A673 (cell line): ENCODE measurements at regions not wholly inside any gene's neighbourhood (a gene's known extent, or its start where the extent isn't known, plus 50 kb on each side); places are given as distances from the start of the nearest gene placed in this dataset.
A peak's percentile ranks its signal among the peaks of the same experiment; 100 is the strongest.

Experiments used
- BruUV-seq: library from RNA; stranded (reverse); fragments of 400-500 nt; replicated peaks from 2 replicates; lab custom pipeline; 2021; lab: Mats Ljungman, UMichigan
- CTCF ChIA-PET: fragments of 300-600 bp; sonication (Branson Sonifier 250); formaldehyde crosslinking; loops from one replicate; lab custom pipeline; 2022; ENCODE audit warnings: antibody characterized with exemption; lab: Charles Lee
- POLR2A ChIA-PET: fragments of 300-600 bp; sonication (Branson Sonifier 250); formaldehyde crosslinking; loops from one replicate; lab custom pipeline; 2022; ENCODE audit warnings: antibody characterized with exemption; ENCODE audit not compliant: low non-redundant PET; lab: Charles Lee
- DNase-seq: peaks from one replicate; pipeline ENCODE4 v3.0.0-alpha.2; 2015; ENCODE audit warnings: low spot score
- H3K27ac ChIP-seq: fragments of 200-600 bp; sonication (generic); 2 replicates; pipeline ENCODE4 v1.5.1; 2016; ENCODE audit warnings: mixed run types, low read depth, mild to moderate bottlenecking, mixed read lengths, antibody characterized with exemption, low read length; ENCODE audit not compliant: poor library complexity, severe bottlenecking
- H3K27me3 ChIP-seq: fragments of 200-600 bp; sonication (generic); replicated peaks from 2 replicates; pipeline ENCODE4 v1.6.1; 2017; ENCODE audit warnings: mixed run types, low read depth, mild to moderate bottlenecking, mixed read lengths, antibody characterized with exemption, low read length; ENCODE audit not compliant: insufficient read depth, poor library complexity
- H3K36me3 ChIP-seq: fragments of 200-600 bp; sonication (generic); 2 replicates; pipeline ENCODE4 v1.6.1; 2016; ENCODE audit warnings: mixed run types, mild to moderate bottlenecking, mixed read lengths, antibody characterized with exemption, low read length; ENCODE audit not compliant: insufficient read depth, poor library complexity, severe bottlenecking
- H3K4me1 ChIP-seq: fragments of 200-600 bp; sonication (generic); 2 replicates; pipeline ENCODE4 v1.6.1; 2017; ENCODE audit warnings: mixed run types, mild to moderate bottlenecking, mixed read lengths, antibody characterized with exemption, low read length; ENCODE audit not compliant: insufficient read depth, poor library complexity, severe bottlenecking
- H3K4me3 ChIP-seq: fragments of 200-600 bp; sonication (generic); 2 replicates; pipeline ENCODE4 v1.5.1; 2016; ENCODE audit warnings: low read depth, mixed run types, mild to moderate bottlenecking, mixed read lengths, low read length; ENCODE audit not compliant: poor library complexity, severe bottlenecking
- H3K9me3 ChIP-seq: fragments of 200-600 bp; sonication (generic); 2 replicates; pipeline ENCODE4 v1.6.1; 2016; ENCODE audit warnings: mixed run types, low read depth, mild to moderate bottlenecking, mixed read lengths, antibody characterized with exemption, low read length; ENCODE audit not compliant: poor library complexity, severe bottlenecking
- EZH2 ChIP-seq: fragments of 200-600 bp; sonication (generic); IDR thresholded peaks from 2 replicates; pipeline ENCODE4 v1.6.1; 2017; ENCODE audit warnings: borderline replicate concordance, low read depth, mild to moderate bottlenecking, mixed read lengths, antibody characterized with exemption, low read length; ENCODE audit not compliant: poor library complexity, severe bottlenecking
- intact Hi-C: fragments of 100-400 bp; cut with micrococcal nuclease; formaldehyde crosslinking; loops from one replicate; pipeline ENCODE4 v1.10.0; 2022; ENCODE audit not compliant: unreplicated experiment
- TF ChIP-seq, protein P1 (sequence below): fragments of 300-800, 200-600 bp; sonication (generic); conservative IDR thresholded peaks from 2 replicates; pipeline ENCODE4 v1.5.1; 2017; ENCODE audit warnings: low read depth, mild to moderate bottlenecking, antibody characterized with exemption, low read length, moderate library complexity, mixed read lengths

- TF ChIP-seq, protein P1, sequence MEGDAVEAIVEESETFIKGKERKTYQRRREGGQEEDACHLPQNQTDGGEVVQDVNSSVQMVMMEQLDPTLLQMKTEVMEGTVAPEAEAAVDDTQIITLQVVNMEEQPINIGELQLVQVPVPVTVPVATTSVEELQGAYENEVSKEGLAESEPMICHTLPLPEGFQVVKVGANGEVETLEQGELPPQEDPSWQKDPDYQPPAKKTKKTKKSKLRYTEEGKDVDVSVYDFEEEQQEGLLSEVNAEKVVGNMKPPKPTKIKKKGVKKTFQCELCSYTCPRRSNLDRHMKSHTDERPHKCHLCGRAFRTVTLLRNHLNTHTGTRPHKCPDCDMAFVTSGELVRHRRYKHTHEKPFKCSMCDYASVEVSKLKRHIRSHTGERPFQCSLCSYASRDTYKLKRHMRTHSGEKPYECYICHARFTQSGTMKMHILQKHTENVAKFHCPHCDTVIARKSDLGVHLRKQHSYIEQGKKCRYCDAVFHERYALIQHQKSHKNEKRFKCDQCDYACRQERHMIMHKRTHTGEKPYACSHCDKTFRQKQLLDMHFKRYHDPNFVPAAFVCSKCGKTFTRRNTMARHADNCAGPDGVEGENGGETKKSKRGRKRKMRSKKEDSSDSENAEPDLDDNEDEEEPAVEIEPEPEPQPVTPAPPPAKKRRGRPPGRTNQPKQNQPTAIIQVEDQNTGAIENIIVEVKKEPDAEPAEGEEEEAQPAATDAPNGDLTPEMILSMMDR = no peak
- TF ChIP-seq EZH2 = no peak
- intact Hi-C loops = no loop called here
- Histone ChIP-seq H3K9me3 (no peaks in the 10 kb centered on the region), H3K27me3 (no peaks in the 10 kb centered on the region), H3K27ac (no peak overlapping the region), H3K36me3 (no peaks in the 10 kb centered on the region), H3K4me1 (no peaks in the 10 kb centered on the region), H3K4me3 (no peak overlapping the region)
- POLR2A ChIA-PET = no interaction called here
- DNase-seq = no peak
- no TSS peak for BruUV-seq
- CTCF ChIA-PET = no interaction called here
Measured at GRCh38 chr13:100853434-100853833, 178.8 kb upstream of the TMTC4 start.

DNA sequence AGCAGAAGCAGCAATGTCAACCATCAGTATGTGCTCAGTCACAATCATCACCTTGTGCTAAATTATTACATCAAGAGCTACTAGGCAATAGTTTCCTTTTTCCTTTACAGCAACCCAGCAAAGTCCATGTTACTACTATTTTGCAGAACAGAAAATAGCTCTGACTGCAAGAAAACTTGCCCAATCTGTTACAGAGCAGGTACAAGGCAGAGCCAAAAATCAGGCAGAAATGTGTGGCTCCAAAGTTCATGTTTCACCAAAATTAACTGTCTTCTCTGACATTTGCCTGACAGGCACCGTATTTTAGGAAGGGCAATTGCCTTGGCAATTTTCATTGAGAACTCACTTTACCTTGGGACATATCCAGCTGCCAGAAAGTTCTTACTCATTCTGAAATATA is 177.6 kb upstream of the TMTC4 start:
- intact Hi-C loops = no loop called here
- ChIA-PET POLR2A (no interaction called here), CTCF (no interaction called here)
- no peak overlapping the region for H3K27ac ChIP-seq
- H3K4me1 ChIP-seq = no peaks in the 10 kb centered on the region
- H3K9me3 ChIP-seq = no peaks in the 10 kb centered on the region
- no peaks in the 10 kb centered on the region for H3K36me3 ChIP-seq
- no peak overlapping the region for H3K4me3 ChIP-seq
- no peak for DNase-seq
- no peak for TF ChIP-seq EZH2
- TF ChIP-seq, protein P1 = no peak
- BruUV-seq = no TSS peak
- H3K27me3 ChIP-seq = no peaks in the 10 kb centered on the region

- BruUV-seq = no TSS peak
- no peaks in the 10 kb centered on the region for H3K27me3 ChIP-seq
- TF ChIP-seq, protein P1 = peak; percentile 45
- TF ChIP-seq EZH2 = no peak
- H3K9me3 ChIP-seq = no peaks in the 10 kb centered on the region
- H3K36me3 ChIP-seq = no peaks in the 10 kb centered on the region
- no peak overlapping the region for H3K27ac ChIP-seq
- H3K4me3 ChIP-seq = no peak overlapping the region
- peak; percentile 26 for DNase-seq
- intact Hi-C loops = no loop called here
- CTCF ChIA-PET = no interaction called here
- H3K4me1 ChIP-seq = no peaks in the 10 kb centered on the region
- POLR2A ChIA-PET = no interaction called here
Measured at GRCh38 chr13:100848304-100848703, 173.7 kb upstream of the TMTC4 start.
